NCI-H1048 (cell line): ENCODE measurements at regions not wholly inside any gene's neighbourhood (a gene's known extent, or its start where the extent isn't known, plus 50 kb on each side); places are given as distances from the start of the nearest gene placed in this dataset.

Experiments
- DNase-seq: peaks from one replicate; lab custom pipeline; 2025; lab: John Stamatoyannopoulos, UW

- DNase-seq, result no peak
Observed at GRCh38 chr9:2985343-2985742, 141.4 kb upstream of the PUM3 start.

DNA sequence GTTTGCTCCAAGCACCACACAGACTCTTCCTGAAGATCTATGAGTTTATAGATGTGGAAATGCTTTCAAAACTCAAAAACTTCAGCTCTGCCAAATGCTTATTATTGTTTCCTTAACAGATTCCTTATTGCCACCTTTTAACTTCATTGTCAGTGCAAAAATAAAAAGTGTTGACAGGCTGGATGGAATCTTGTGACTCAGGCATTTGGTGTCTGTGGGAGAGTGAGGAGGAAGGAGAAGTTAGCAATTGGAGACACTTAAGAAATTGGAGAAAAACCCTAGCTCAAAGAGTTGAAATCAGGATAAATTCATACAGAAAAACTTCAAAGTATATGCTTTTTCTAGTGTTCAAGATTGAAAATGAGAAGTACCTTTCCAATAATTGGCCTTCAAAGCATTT is 140.6 kb upstream of the PUM3 start:
- no peak for DNase-seq

GRCh38 chr9:2979957-2980610 is 136.2 kb upstream of the PUM3 start:
- no peak for DNase-seq

DNA sequence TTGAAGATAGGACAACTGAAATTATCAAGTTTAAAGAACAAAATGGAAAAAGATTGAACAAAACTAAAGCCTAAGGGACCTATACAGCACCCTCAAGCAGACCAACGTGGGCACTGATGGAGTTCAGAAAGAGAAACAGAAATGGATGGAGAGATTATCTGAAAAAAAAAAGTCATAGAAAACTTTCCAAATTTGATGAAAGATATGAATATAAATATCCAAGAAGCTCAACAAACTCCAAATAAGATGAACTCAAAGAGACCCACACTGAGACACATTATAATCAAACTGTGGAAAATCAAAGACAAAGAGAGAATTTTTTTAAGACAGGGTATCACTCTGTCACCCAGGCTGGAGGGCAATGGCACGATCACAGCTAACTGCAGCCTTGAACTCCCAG is 128.6 kb upstream of the PUM3 start:
- DNase-seq, result no peak

- no peak for DNase-seq
Observed at GRCh38 chr9:2970864-2971263, 127.0 kb upstream of the PUM3 start.

DNA sequence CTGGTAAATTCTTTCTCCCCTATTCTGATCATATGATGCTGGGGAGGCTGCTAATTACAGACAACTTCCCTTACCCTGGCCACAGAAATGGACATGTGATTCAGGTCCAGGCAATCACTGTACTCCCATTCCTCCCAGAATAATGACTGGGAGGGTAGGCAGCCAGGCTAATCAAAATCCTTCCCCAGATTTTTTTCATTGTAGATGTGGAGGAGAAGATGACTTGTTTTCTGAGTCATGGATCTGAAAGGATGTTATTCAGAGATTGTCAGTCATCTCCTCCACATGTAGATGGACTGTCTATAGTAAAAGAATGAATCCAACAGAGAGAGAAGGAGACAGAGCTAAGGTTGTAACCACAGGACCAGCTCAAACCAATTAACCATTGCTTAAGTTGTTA is 123.9 kb upstream of the PUM3 start:
- no peak for DNase-seq

- no peak for DNase-seq
Observed at GRCh38 chr9:2966565-2967300, 122.8 kb upstream of the PUM3 start.

DNA sequence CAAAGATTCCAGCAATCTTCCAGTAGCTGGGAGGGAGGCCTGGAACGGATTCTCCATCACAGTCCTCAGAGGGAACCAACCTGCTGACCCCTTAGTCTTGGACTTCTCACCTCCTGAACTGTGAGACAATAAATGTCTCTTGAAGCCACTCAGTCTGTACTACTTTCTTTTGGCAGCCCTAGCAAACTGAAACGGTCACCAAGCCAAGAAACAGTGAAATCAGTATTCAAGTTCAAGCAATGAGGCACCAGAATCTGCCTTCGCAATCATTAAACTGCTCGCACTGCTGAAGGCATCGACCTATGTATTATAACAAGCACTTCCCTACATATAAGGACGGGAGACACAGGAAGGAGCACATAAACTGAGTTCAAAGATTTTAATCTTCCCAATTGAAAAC is 120.6 kb upstream of the PUM3 start:
- no peak for DNase-seq

DNA sequence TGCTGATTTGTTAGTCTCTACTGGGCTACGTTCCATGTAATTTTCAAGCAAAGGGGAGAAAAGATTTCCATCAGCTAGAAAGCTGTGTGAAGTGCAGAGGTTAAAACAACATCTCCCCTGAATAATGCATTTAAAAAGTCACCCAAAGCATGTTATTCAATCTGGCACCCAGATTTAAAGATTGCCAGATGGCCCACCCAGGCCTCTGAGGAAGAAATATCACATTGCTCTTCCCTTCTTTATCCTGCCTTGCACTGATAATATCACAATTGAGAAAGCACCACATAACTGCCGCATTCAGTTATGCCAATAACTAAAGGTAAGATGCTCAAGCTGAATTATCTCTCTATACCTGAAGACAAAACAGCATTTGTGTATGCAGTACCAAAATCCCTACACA is 119.4 kb upstream of the PUM3 start:
- DNase-seq, result no peak

DNA sequence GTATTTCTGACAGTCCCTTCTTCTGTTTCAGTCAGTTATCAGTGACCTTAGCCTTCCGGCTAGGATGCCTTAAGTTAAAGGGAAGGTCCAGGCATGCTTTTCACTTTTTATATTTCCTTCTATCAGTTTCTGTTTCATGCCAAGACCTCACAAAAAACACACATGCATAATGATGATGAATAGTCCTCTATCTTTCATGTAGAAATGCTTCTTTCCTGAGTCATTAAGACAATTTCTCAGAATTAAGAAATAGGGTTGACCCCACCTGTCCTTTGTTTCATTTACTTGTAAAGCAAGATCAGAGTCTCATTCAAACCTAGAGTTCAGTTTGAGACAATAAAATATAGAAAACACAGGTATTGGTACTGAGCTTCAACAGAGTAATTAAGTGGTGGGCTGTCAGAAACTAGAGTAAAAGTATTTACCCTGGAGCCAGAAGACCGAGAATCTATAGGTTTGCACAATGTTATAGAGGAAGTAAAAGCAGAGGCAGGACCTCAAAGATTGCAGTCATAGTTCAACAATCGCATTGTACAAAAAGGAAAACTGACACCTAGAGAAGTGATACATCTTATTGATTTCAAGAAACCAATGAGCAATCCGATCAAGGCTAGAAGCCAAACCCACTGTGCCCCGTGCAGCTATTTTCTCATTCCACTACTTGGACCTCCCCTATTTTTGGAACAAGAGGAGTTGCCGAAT is 118.7 kb upstream of the PUM3 start:
- no peak for DNase-seq

- DNase-seq, result no peak
Observed at GRCh38 chr9:2958219-2958618, 114.3 kb upstream of the PUM3 start.

DNA sequence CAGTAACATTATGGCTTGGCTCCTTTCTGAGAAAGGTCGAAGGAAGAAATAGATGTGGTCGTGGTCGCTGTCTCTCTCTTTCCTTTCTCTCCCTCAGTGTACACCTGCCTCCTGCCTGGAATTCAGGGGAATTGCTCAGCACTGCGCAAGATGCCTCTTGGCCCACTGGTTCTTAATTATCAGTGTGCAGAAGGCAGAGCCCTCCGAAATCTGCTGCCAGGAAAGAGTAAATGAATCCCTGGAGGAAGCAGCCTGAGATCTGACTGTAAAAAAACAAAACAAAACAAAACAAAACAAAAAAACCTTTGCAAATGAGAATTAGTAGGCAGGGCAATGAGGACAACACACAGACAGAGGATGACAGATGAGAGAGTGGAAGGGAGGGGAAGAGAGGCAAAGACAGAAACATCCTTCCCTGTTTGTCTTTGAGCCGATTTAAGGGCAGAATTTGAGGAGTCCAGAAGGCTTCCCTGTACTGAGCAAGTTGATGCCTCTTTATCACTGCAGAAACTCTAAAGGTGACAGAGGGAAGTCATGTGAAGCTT is 113.8 kb upstream of the PUM3 start:
- no peak for DNase-seq

DNA sequence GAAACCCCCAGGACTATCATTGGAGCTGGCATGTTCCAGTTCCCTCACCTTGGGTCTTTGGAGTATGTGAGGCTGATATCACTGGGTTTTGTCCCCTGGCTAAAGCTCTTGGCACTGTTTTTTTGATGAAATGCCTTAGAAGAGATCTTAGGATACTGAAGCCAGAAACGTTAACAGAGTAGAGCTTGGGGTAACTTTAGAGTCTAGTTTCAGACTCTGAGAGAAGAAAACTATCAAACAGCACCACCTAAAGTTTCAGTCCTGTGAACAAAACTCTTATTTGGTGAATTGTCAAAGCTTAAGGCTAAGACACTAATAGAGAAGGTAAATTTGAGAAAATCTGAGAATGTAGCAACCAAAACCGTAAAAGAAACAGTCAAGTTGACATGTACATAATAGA is 111.7 kb upstream of the PUM3 start:
- no peak for DNase-seq

- no peak for DNase-seq
Observed at GRCh38 chr9:2939368-2939767, 95.5 kb upstream of the PUM3 start.

DNA sequence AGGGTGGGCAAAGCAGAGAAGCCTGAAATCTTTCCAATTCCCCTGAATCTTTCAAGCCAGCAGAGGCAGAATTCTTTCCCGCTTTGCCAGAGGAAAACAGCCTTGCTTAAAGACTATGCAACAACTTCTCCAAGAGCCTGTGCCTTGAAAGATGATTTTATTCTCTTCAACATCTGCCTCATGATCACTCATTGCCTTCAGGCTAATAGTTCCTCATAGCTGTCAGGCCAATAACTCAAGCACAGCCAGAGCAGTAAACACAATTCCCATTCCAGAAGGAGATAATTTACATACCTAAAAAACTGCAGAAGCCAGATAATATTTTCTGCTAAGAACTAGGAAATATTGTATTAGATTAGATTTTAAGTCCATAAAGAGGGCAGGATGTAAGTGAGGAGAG is 92.3 kb upstream of the PUM3 start:
- no peak for DNase-seq

GRCh38 chr9:2934883-2935282 is 91.0 kb upstream of the PUM3 start:
- no peak for DNase-seq

- DNase-seq, result no peak
Observed at GRCh38 chr9:2934241-2934650, 90.4 kb upstream of the PUM3 start.

GRCh38 chr9:2933165-2934095 is 89.5 kb upstream of the PUM3 start:
- no peak for DNase-seq

DNA sequence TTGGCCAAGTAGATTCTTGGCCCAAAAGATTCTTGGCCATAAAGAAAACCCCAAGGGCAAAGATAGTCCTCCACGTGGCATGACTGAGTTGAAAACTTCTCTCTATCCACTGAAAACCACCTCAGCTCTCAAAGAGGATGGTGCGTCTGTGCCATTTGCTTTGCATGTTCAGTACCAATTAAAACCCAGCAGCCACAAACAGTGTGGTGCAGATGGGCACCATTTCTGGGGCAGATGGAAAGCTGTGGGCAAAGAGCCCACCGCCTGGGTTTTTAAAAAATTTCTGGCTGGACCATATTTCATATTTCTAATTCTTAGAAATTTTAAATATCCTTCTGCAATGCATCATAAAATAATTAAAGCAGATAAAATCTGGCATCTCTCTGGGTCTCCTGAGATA is 84.5 kb upstream of the PUM3 start:
- no peak for DNase-seq

DNA sequence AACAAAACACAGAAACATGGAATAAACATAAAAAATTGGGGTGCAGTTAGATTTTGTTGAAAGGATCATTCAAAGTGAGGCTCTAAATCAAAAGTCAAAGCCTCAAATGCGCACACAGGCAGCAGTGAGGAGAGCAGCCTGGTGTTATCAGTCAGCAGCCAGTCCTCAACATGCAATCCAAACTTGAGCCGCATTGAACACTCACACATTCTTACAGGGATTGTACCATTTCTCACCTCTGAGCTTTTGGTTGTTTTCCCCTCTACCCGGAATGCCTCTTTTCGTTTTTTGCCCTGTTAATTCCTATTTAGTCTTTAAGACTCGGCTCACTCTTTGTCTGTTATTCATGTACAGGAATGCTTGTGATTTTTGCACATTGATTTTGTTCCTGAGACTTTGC is 81.1 kb upstream of the PUM3 start:
- DNase-seq, result no peak

DNA sequence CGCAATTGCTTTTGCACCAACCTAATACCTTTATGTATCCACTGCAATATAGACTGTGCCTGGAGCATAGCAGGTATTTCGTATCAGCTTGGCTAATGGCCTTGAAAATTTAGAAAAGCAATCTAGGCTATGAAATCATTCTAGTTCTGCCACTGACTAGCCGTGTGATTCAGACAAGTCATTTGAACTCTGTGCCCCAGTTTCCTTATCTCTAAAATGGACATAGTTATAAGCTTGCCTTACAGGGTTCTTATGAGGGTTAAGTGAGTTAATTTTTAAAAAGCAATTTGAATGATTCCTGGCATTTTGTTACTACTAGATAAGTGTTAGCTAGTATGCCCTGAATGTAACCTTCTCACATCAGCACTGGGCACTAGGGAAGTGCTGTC is 80.5 kb upstream of the PUM3 start:
- no peak for DNase-seq

DNA sequence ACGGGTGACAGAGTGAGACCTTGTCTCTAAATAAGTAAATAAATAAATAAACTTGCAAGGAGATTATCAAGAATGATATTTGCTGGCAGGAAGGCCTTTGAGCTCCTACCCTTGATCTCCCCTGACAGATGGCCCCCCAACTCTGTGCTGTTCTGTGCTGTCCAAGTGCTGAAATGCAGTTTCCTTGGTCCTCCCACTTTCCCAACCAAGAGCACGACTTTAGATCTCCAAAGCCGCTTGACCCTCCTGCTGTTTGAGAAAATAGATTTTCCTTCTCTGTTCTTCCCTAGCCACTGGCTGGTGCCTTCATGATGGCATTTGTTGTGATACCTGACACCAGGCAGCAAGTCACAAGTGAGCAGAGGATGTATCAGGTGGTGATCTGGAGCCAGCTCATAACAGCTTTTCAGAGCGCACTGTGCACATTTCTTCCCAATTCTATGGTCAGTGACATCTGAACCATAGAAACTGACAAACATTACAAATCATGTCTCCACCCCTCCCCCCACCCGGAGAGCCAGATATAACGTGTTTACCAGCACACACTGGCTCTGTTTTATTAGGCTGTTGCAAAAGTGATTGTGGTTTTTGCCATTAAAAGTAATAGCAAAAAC is 80.0 kb upstream of the PUM3 start:
- DNase-seq, result no peak
